SH-SY5Y (cell line): ENCODE measurements at regions not wholly inside any gene's neighbourhood (a gene's known extent, or its start where the extent isn't known, plus 50 kb on each side); places are given as distances from the start of the nearest gene placed in this dataset.

Source experiments
- GATA2 ChIP-seq: IDR thresholded peaks from 2 replicates; pipeline ENCODE4 v1.6.1; 2011; ENCODE audit warnings: mild to moderate bottlenecking, low read depth, low read length
- GATA3 ChIP-seq: IDR thresholded peaks from 2 replicates; pipeline ENCODE4 v1.6.1; 2011; ENCODE audit warnings: low read depth, mild to moderate bottlenecking, low read length, moderate library complexity

GRCh38 chr11:129503646-129504045 is 128.0 kb downstream of the BARX2 start:
- TF ChIP-seq GATA3: no peak
- TF ChIP-seq GATA2: no peak

- no peak for TF ChIP-seq GATA2
Measured at GRCh38 chr11:129505266-129505665, 129.6 kb downstream of the BARX2 start.

GRCh38 chr11:129508163-129508562 is 132.5 kb downstream of the BARX2 start:
- no peak for TF ChIP-seq GATA2
- TF ChIP-seq GATA3: no peak

GRCh38 chr11:129528296-129528695 is 152.6 kb downstream of the BARX2 start:
- no peak for TF ChIP-seq GATA2
- no peak for TF ChIP-seq GATA3

- TF ChIP-seq GATA2 (no peak), GATA3 (no peak)
Measured at GRCh38 chr11:129530154-129530895, 154.7 kb downstream of the BARX2 start.

- TF ChIP-seq GATA3: no peak
- TF ChIP-seq GATA2: no peak
Measured at GRCh38 chr11:129533395-129533794, 157.7 kb downstream of the BARX2 start.

GRCh38 chr11:129536338-129536737 is 160.7 kb downstream of the BARX2 start:
- TF ChIP-seq GATA3 (no peak), GATA2 (no peak)

GRCh38 chr11:129538323-129538722 is 162.7 kb downstream of the BARX2 start:
- TF ChIP-seq GATA2 (no peak), GATA3 (no peak)

GRCh38 chr11:129543515-129544290 is 168.1 kb downstream of the BARX2 start:
- no peak for TF ChIP-seq GATA3
- TF ChIP-seq GATA2: no peak

- TF ChIP-seq GATA3 (no peak), GATA2 (no peak)
Measured at GRCh38 chr11:129544691-129545090, 169.0 kb downstream of the BARX2 start.

- TF ChIP-seq GATA3: no peak
- TF ChIP-seq GATA2: no peak
Measured at GRCh38 chr11:129546266-129546665, 170.6 kb downstream of the BARX2 start.

GRCh38 chr11:129557421-129557820 is 181.8 kb downstream of the BARX2 start:
- TF ChIP-seq GATA2: no peak
- TF ChIP-seq GATA3: no peak

GRCh38 chr11:129569007-129569406 is 193.4 kb downstream of the BARX2 start:
- TF ChIP-seq GATA3: no peak
- TF ChIP-seq GATA2: no peak

GRCh38 chr11:129573161-129573560 is 197.5 kb downstream of the BARX2 start:
- TF ChIP-seq GATA3: no peak
- TF ChIP-seq GATA2: no peak

- no peak for TF ChIP-seq GATA3
- no peak for TF ChIP-seq GATA2
Measured at GRCh38 chr11:129574431-129574830, 198.8 kb downstream of the BARX2 start.

GRCh38 chr11:129576652-129577051 is 201.0 kb downstream of the BARX2 start:
- TF ChIP-seq GATA3: no peak
- no peak for TF ChIP-seq GATA2
